ENCODE measurements at regions not wholly inside any gene's neighbourhood (a gene's known extent, or its start where the extent isn't known, plus 50 kb on each side); places are given as distances from the start of the nearest gene placed in this dataset.

DNA sequence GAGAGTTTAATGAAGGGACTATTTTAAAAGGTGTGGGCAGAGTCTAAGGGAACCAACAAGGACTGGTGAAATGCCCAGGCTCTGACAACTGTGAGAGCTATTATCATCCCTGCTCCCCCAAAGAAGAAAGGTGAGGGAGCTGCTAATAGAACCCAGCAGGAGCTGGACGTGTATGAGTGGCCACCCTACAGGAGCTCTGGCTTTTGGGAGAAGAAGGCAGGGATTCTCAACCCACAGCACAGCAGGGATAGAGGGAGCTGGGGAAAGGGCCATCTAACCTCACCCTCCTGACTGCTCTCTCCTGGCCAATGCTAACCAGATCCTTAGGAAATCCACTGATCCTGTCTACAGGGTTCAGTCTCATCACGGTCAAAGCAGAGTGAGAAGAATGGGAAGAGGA is 57.1 kb downstream of the GRIN2B start:
- Histone ChIP-seq H2AFZ (ENCODE audit: low read depth) (no peak overlapping the region), H3K4me2 (no peak overlapping the region), H4K20me1 (ENCODE audit: insufficient read depth) (no peaks in the 10 kb centered on the region), H3K27me3 (ENCODE audit: insufficient read depth) (no peaks in the 10 kb centered on the region), H3K9ac (no peak overlapping the region), H3K9me2 (no peaks in the 10 kb centered on the region), H3K36me3 (replicated peaks in 1 of 2; ENCODE audit: control insufficient read depth in 1 of 2, insufficient read depth in 2 of 2, low read length in 1 of 2) (no peaks in the 10 kb centered on the region), H3K9me3 (no peaks in the 10 kb centered on the region), H3K4me1 (ENCODE audit: control insufficient read depth in 1 of 2, insufficient read depth in 2 of 2, low read depth in 1 of 2, low read length in 1 of 2) (no peaks in the 10 kb centered on the region), H3K27ac (ENCODE audit: low read depth in 2 of 2, low read length in 1 of 2) (no peak overlapping the region), H3K79me2 (ENCODE audit: insufficient read depth) (no peaks in the 10 kb centered on the region), H3K4me3 (ENCODE audit: low read depth in 2 of 2, low read length in 1 of 2) (no peak overlapping the region), H3F3A (replicated peaks; ENCODE audit: insufficient read depth) (no peaks in the 10 kb centered on the region)
- ChIA-PET POLR2A (no interaction called here), CTCF (no interaction called here)
- TF ChIP-seq POLR2AphosphoS5 (IDR thresholded peaks at IDR 0.05; ENCODE audit: low read depth, low read length), result no peak
- no peak for TF ChIP-seq CHD2 (IDR thresholded peaks at IDR 0.05; ENCODE audit: low read length, partially characterized antibody)
- no peak for TF ChIP-seq YY1 (IDR thresholded peaks at IDR 0.05; ENCODE audit: low read depth)
- no peak for TF ChIP-seq PBX3 (IDR thresholded peaks at IDR 0.05)
- no peak for TF ChIP-seq EZH2phosphoT487 (IDR thresholded peaks at IDR 0.05; ENCODE audit: borderline replicate concordance, low read depth)
- no peak for TF ChIP-seq TAF1 (IDR thresholded peaks at IDR 0.05; ENCODE audit: borderline replicate concordance, low read depth, low read length)
- no peak for TF ChIP-seq EP300 (IDR thresholded peaks at IDR 0.05; ENCODE audit: borderline replicate concordance in 1 of 2, low read depth in 1 of 2, low read length in 1 of 2)
- no peak for TF ChIP-seq TEAD4 (IDR thresholded peaks at IDR 0.05; ENCODE audit: borderline replicate concordance, insufficient read depth)
- TF ChIP-seq RCOR1 (IDR thresholded peaks at IDR 0.05; ENCODE audit: low read length), result no peak
- TF ChIP-seq CTCF (IDR thresholded peaks at IDR 0.05), result no peak
- TF ChIP-seq, protein P1, sequence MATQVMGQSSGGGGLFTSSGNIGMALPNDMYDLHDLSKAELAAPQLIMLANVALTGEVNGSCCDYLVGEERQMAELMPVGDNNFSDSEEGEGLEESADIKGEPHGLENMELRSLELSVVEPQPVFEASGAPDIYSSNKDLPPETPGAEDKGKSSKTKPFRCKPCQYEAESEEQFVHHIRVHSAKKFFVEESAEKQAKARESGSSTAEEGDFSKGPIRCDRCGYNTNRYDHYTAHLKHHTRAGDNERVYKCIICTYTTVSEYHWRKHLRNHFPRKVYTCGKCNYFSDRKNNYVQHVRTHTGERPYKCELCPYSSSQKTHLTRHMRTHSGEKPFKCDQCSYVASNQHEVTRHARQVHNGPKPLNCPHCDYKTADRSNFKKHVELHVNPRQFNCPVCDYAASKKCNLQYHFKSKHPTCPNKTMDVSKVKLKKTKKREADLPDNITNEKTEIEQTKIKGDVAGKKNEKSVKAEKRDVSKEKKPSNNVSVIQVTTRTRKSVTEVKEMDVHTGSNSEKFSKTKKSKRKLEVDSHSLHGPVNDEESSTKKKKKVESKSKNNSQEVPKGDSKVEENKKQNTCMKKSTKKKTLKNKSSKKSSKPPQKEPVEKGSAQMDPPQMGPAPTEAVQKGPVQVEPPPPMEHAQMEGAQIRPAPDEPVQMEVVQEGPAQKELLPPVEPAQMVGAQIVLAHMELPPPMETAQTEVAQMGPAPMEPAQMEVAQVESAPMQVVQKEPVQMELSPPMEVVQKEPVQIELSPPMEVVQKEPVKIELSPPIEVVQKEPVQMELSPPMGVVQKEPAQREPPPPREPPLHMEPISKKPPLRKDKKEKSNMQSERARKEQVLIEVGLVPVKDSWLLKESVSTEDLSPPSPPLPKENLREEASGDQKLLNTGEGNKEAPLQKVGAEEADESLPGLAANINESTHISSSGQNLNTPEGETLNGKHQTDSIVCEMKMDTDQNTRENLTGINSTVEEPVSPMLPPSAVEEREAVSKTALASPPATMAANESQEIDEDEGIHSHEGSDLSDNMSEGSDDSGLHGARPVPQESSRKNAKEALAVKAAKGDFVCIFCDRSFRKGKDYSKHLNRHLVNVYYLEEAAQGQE (IDR thresholded peaks at IDR 0.05; ENCODE audit: low read depth, low read length), result no peak
- no peak for TF ChIP-seq SMC3 (IDR thresholded peaks at IDR 0.05; ENCODE audit: low read depth, low read length)
- 16% methylated on average over 2 of the region's 2 CpGs for WGBS (ENCODE audit: low lambda C conversion rate)
- DNase-seq, result no peak

Data from SK-N-SH (cell line).